HG02763 (cell line): ENCODE measurements at regions not wholly inside any gene's neighbourhood (a gene's known extent, or its start where the extent isn't known, plus 50 kb on each side); places are given as distances from the start of the nearest gene placed in this dataset.
"Not testable (repeated sequence)": the region's sequence is repeated elsewhere in the genome, so short reads cannot be mapped to it uniquely, and the experiment has no call there.

Experiments used
- ATAC-seq: cut with Tn5 transposase; IDR thresholded peaks from one replicate; pipeline ENCODE4 v1.9.1; 2021; ENCODE audit warnings: mild to moderate bottlenecking, moderate library complexity; ENCODE audit not compliant: unreplicated experiment

GRCh38 chr14:55766071-55766470 lies 186.1 kb downstream of the KTN1 start:
- no peak for ATAC-seq

GRCh38 chr14:55767286-55767685 lies 187.3 kb downstream of the KTN1 start:
- no peak for ATAC-seq

- no peak for ATAC-seq
Measured at GRCh38 chr14:55769877-55770276, 189.9 kb downstream of the KTN1 start.

GRCh38 chr14:55771242-55771981 lies 191.4 kb downstream of the KTN1 start:
- no peak for ATAC-seq

GRCh38 chr14:55772486-55772885 lies 192.5 kb downstream of the KTN1 start:
- no peak for ATAC-seq

DNA sequence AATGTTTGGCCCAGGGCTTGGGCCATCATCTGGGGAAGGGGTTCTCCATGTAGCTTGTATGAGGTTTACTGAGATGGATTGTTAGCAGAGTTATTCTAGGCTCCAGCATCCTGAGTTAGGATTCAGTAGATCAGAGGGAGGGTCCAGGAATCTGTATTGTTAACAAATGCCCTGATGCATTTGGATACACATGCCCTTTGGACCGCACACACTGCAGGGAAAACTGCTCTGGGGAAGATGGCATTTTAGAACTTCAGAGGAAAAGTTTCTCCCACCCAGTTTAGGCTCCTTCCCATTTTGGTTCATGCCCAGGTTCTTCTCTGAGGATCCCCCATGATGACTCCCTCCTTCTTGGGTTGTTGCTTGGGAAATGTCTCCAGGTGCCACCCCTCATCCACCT lies 193.3 kb downstream of the KTN1 start:
- no peak for ATAC-seq

DNA sequence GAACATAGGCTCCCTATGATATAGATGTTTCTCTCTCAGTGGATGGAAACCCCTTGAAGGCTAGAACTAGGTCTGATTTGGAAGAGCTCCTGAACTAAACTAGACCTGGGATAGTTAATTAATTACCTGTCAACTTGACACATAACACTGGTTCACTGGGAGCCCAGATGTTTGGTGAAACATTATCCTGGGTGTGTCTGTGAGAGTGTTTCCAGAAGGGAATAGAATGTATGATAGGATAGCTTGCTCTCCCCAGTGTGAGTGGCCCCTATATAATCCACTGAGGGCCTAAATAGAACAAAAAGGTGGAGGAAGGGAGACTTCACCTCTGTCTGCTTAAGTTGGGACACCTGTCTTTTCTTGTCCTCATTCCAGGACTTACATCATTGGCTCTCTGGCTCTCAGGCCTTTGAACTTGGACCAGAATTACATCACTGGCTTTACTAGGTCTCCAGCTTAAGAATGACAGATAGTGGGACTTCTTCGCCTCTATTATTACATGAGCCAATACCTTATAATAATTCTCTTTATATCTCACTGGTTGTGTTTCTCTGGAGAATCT lies 194.1 kb downstream of the KTN1 start:
- ATAC-seq: no peak

- no peak for ATAC-seq
Measured at GRCh38 chr14:55777877-55778276, 197.9 kb downstream of the KTN1 start.

DNA sequence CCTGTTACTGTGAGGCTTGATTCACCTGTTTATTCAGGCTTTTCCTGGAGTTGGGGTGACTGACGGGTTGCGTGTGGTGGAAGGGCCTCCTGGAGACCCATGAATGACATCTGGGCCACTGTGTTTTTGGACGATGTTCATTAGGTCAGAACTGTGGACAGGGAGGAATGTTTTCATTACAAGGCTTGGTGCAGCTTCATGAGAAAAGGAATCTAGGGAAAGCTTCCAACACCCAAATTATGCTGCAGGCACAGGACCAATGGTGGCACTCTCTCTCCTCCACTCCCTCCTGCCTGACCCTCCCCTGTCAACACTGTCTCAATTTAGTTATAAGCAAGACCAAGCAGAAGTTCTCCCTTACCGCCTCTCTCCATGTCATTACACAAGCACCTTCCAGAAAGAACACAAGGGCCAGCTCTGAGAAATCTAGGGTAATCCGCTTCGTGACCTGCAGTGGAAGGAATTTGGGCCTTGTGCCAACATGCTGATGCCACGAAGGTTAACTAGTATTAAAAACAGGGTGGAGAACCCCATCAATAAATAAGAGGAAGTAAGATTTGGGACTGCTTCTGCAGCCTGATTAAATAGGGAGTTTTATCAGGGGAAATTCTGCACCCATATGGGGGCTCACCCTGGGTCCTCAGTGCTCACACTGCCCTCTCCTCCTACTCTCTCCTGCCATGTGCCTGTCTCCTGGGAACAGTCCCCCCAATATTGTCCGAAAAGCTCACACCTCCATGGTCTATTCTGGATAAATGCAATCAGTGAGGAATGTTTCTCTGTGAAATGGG lies 200.3 kb downstream of the KTN1 start:
- ATAC-seq: no peak

GRCh38 chr14:55781046-55781445 lies 201.0 kb downstream of the KTN1 start:
- no peak for ATAC-seq

GRCh38 chr14:55782166-55782565 lies 202.2 kb downstream of the KTN1 start:
- no peak for ATAC-seq

- no peak for ATAC-seq
Measured at GRCh38 chr14:55789406-55789805, 209.4 kb downstream of the KTN1 start.

DNA sequence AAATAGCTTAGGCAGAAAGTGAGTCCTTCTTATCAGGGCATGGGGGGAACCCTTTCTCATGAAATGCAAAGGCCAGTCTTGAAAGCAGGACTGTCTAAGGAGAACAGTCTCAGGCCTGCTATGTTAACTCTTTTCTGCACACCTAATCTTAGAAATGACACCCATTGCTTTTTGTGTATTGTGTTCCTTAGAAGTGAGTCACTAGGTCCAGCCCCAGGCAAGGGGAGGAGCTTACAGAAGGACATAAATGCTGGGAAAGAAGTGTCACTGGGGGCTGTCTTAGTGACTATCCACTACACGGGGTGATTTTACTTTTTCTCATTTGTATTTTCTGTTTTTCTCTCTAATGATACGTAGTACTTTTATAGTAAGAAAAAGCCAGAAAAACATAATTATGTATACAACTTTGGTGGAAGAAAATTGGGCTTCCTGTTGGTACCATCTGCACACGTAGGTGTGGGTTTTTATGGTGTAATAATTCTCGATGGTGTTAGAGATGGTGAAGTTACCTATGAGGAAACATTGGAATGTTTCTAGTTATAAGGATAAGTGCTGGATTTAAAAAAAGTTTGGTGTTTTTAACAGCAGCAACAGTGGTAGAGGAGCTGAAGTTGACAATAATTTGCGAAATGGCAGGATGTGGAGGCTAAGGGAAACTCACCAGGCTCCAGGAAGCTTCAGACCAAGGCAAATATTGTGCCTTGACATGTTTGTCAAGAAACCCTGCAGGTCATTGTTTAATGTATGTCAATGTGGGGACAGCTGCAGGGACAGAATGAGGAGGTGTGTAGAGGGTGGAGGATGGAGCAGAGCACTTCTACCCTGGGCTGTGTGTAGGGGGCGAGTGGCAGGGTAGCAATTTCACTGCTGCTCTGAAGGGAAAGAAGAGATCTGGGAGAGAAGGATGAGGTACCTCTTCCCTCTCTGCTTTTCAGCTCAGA lies 214.9 kb downstream of the KTN1 start:
- no peak for ATAC-seq

DNA sequence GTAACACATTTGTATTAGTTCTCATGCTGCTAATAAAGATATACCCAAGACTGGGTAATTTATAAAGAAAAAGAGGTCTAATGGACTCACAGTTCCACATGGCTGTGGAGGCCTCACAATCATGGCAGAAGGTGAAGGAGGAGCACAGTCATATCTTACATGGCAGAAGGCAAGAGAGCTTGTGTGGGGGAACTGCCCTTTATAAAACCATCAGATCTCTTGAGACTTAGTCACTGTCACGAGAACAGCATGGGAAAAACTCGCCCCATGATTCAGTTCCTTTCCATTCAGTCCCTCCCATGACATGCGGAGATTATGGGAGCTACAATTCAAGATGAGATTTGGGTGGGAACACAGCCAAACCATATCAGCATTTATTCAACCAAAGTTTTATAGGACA lies 216.5 kb downstream of the KTN1 start:
- ATAC-seq: not testable (repeated sequence)

GRCh38 chr14:55798406-55798805 lies 218.4 kb downstream of the KTN1 start:
- no peak for ATAC-seq

DNA sequence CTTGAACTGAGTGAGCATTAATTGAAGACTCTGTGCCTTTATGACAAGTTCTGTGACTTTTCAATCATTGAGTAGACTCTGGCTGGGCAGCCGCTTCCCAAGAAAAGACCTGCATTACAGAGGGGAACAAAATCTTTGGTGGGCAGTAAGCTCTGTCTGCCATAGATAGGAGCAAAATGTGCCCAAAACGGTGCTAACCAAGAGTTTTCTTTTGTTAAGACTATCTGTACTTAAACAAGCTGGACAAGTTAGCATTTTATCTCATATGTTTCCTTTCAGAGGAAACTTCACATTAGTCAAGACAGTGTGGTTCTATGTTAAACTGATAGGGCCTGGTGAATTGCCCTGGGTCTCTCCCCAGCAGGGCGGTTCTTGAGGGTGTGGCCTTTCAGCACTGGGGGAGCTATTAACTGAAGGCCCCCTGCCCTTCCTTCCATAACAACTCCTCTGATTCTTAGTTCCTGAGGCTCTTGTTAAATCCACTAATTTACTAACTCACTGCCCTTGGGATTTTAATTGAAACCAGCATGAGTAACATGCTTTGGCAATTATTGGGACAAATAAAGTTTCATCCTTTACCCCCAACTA lies 219.6 kb downstream of the KTN1 start:
- ATAC-seq: no peak

DNA sequence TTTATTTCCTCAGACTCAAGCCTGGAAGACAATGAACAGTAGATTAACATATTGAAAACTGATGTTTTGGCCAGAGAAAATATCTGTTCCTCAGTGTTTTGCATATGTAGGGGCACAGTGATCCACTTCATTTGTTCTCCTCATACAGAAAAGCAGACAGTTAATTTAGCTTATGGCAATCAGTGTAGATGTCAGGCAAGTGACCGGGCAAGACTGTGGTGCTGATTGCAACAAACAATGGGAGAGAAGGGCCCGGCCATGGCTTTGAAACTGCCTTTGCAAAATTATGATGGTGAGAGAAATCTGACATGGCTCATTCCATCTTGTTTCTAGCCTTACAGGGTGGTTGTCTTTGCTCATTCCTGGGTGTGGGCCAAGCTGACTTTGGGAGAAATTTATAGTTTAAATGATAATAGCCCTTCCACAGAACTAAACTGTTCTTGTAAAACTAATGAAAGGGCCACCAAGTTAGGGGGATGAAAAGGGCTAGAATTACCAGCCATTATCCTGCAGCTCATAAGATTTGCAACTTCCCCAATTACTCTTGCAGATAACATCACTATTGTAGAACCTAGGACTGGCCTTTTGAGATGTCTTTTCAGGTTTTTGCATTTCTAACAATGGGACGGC lies 220.3 kb downstream of the KTN1 start:
- no peak for ATAC-seq

- ATAC-seq: no peak
Measured at GRCh38 chr14:55801121-55801520, 221.1 kb downstream of the KTN1 start.

- no peak for ATAC-seq
Measured at GRCh38 chr14:55802986-55803872, 223.2 kb downstream of the KTN1 start.
